Neural progenitor cell (in vitro differentiated cells): ENCODE measurements at regions not wholly inside any gene's neighbourhood (a gene's known extent, or its start where the extent isn't known, plus 50 kb on each side); places are given as distances from the start of the nearest gene placed in this dataset.

Source experiments
- DNase-seq: peaks from one replicate; pipeline ENCODE4 v3.0.0-alpha.2; 2016; ENCODE audit warnings: low spot score
- H2AFZ ChIP-seq: fragments of 200-600 bp; sonication (generic); replicated peaks from 2 replicates; pipeline ENCODE4 v1.6.1; 2016; ENCODE audit warnings: antibody characterized with exemption
- H3F3A ChIP-seq: fragments of 200-600 bp; sonication (generic); 2 replicates; pipeline ENCODE4 v1.6.1; 2016; ENCODE audit warnings: antibody characterized with exemption, low read depth
- H3K27ac ChIP-seq: fragments of 200-600 bp; sonication (generic); 2 replicates; pipeline ENCODE4 v1.5.1; 2016; ENCODE audit warnings: mild to moderate bottlenecking
- H3K27me3 ChIP-seq: fragments of 200-600 bp; sonication (generic); 2 replicates; pipeline ENCODE4 v1.6.1; 2016; ENCODE audit warnings: mild to moderate bottlenecking, moderate library complexity
- H3K36me3 ChIP-seq: fragments of 200-600 bp; sonication (generic); 2 replicates; pipeline ENCODE4 v1.5.1; 2016
- H3K4me1 ChIP-seq: fragments of 200-600 bp; sonication (generic); 2 replicates; pipeline ENCODE4 v1.6.1; 2016; ENCODE audit warnings: mixed run types
- H3K4me2 ChIP-seq: fragments of 200-600 bp; sonication (generic); 2 replicates; pipeline ENCODE4 v1.6.1; 2016
- H3K4me3 ChIP-seq: fragments of 200-600 bp; sonication (generic); 2 replicates; pipeline ENCODE4 v1.5.1; 2016
- H3K79me2 ChIP-seq: fragments of 200-600 bp; sonication (generic); 2 replicates; pipeline ENCODE4 v1.6.1; 2016; ENCODE audit warnings: low read depth
- H3K9ac ChIP-seq: fragments of 200-600 bp; sonication (generic); 2 replicates; pipeline ENCODE4 v1.6.1; 2016
- H3K9me3 ChIP-seq: fragments of 200-600 bp; sonication (generic); 2 replicates; pipeline ENCODE4 v1.5.1; 2016; ENCODE audit warnings: low read depth
- H4K20me1 ChIP-seq: fragments of 200-600 bp; sonication (generic); 2 replicates; pipeline ENCODE4 v1.6.1; 2016; ENCODE audit warnings: low read depth
- H3K27ac Mint-ChIP-seq: 3 replicates; pipeline ENCODE4 v1.8.0; 2021; ENCODE audit warnings: mixed read lengths
- H3K27me3 Mint-ChIP-seq: 2 replicates; pipeline ENCODE4 v1.8.0; 2022; ENCODE audit warnings: low read depth, mild to moderate bottlenecking, inconsistent platforms, moderate library complexity, mixed read lengths; ENCODE audit not compliant: insufficient read depth
- H3K36me3 Mint-ChIP-seq: 3 replicates; pipeline ENCODE4 v1.8.0; 2021; ENCODE audit warnings: mixed read lengths
- H3K4me1 Mint-ChIP-seq: 3 replicates; pipeline ENCODE4 v1.8.0; 2021; ENCODE audit warnings: mixed read lengths
- H3K4me3 Mint-ChIP-seq: 3 replicates; pipeline ENCODE4 v1.8.0; 2021; ENCODE audit warnings: mild to moderate bottlenecking, moderate library complexity, mixed read lengths
- H3K9me3 Mint-ChIP-seq: 3 replicates; pipeline ENCODE4 v1.8.0; 2020; ENCODE audit warnings: mixed read lengths
- CTCF ChIP-seq: fragments of 200-600 bp; sonication (generic); IDR thresholded peaks from 2 replicates; pipeline ENCODE4 v1.5.1; 2017; ENCODE audit warnings: antibody characterized with exemption, mild to moderate bottlenecking
- EZH2 ChIP-seq: fragments of 200-600 bp; sonication (generic); IDR thresholded peaks from 2 replicates; pipeline ENCODE4 v1.6.1; 2017; ENCODE audit warnings: antibody characterized with exemption, mild to moderate bottlenecking, moderate library complexity
- EZH2phosphoT487 ChIP-seq: fragments of 200-600 bp; sonication (generic); IDR thresholded peaks from 2 replicates; pipeline ENCODE4 v1.6.1; 2017; ENCODE audit warnings: antibody characterized with exemption

- Mint-ChIP-seq H3K27me3 (no peaks in the 10 kb centered on the region), H3K9me3 (no peaks in the 10 kb centered on the region), H3K36me3 (peaks cover 1% of the 10 kb centered on the region), H3K4me1 (no peaks in the 10 kb centered on the region), H3K4me3 (no peak overlapping the region), H3K27ac (no peak overlapping the region)
- H3K4me2 ChIP-seq, result no peak overlapping the region
- H4K20me1 ChIP-seq, result no peaks in the 10 kb centered on the region
- TF ChIP-seq EZH2phosphoT487 (no peak), EZH2 (no peak), CTCF (no peak)
- no peaks in the 10 kb centered on the region for H3K79me2 ChIP-seq
- no peaks in the 10 kb centered on the region for H3F3A ChIP-seq
- H3K36me3 ChIP-seq, result no peaks in the 10 kb centered on the region
- no peak overlapping the region for H3K4me3 ChIP-seq
- no peaks in the 10 kb centered on the region for H3K9me3 ChIP-seq
- H3K27ac ChIP-seq, result no peak overlapping the region
- no peaks in the 10 kb centered on the region for H3K27me3 ChIP-seq
- peaks cover 7% of the 10 kb centered on the region for H3K4me1 ChIP-seq
- H3K9ac ChIP-seq, result no peak overlapping the region
- DNase-seq, result no peak
- H2AFZ ChIP-seq, result no peak overlapping the region
Observed at GRCh38 chr17:63032142-63032541, 66.1 kb downstream of the TANC2 start.

- no peak overlapping the region for H3K27ac ChIP-seq
- no peak overlapping the region for H3K4me2 ChIP-seq
- Mint-ChIP-seq H3K4me1 (no peaks in the 10 kb centered on the region), H3K27me3 (no peaks in the 10 kb centered on the region), H3K27ac (no peak overlapping the region), H3K4me3 (no peak overlapping the region), H3K36me3 (peaks cover 1% of the 10 kb centered on the region), H3K9me3 (no peaks in the 10 kb centered on the region)
- no peaks in the 10 kb centered on the region for H3F3A ChIP-seq
- no peak overlapping the region for H3K4me3 ChIP-seq
- H3K9ac ChIP-seq, result no peak overlapping the region
- no peak for TF ChIP-seq CTCF
- no peak for TF ChIP-seq EZH2phosphoT487
- TF ChIP-seq EZH2, result no peak
- H3K9me3 ChIP-seq, result no peaks in the 10 kb centered on the region
- H3K79me2 ChIP-seq, result no peaks in the 10 kb centered on the region
- H3K27me3 ChIP-seq, result no peaks in the 10 kb centered on the region
- no peak for DNase-seq
- no peaks in the 10 kb centered on the region for H3K36me3 ChIP-seq
- H2AFZ ChIP-seq, result no peak overlapping the region
- H3K4me1 ChIP-seq, result peaks cover 7% of the 10 kb centered on the region
- no peaks in the 10 kb centered on the region for H4K20me1 ChIP-seq
Observed at GRCh38 chr17:63033142-63033541, 67.1 kb downstream of the TANC2 start.

GRCh38 chr17:63035271-63035670, 69.2 kb downstream of the TANC2 start:
- no peaks in the 10 kb centered on the region for H3K27me3 Mint-ChIP-seq
- Histone ChIP-seq H3K9me3 (no peaks in the 10 kb centered on the region), H2AFZ (no peak overlapping the region), H3K9ac (no peak overlapping the region), H3K27ac (no peak overlapping the region), H3K4me3 (no peak overlapping the region), H3F3A (no peaks in the 10 kb centered on the region), H4K20me1 (no peaks in the 10 kb centered on the region), H3K36me3 (no peaks in the 10 kb centered on the region), H3K27me3 (no peaks in the 10 kb centered on the region), H3K79me2 (no peaks in the 10 kb centered on the region), H3K4me2 (no peak overlapping the region), H3K4me1 (no peaks in the 10 kb centered on the region)
- no peak overlapping the region for H3K4me3 Mint-ChIP-seq
- H3K27ac Mint-ChIP-seq, result no peak overlapping the region
- peaks cover 1% of the 10 kb centered on the region for H3K36me3 Mint-ChIP-seq
- TF ChIP-seq EZH2 (no peak), CTCF (no peak), EZH2phosphoT487 (no peak)
- DNase-seq, result no peak
- H3K9me3 Mint-ChIP-seq, result no peaks in the 10 kb centered on the region
- H3K4me1 Mint-ChIP-seq, result peaks cover 2% of the 10 kb centered on the region

- Histone ChIP-seq H3K79me2 (no peaks in the 10 kb centered on the region), H3K4me2 (no peak overlapping the region), H3K4me3 (no peak overlapping the region), H3K27ac (no peak overlapping the region), H3K27me3 (no peaks in the 10 kb centered on the region), H2AFZ (no peak overlapping the region), H3F3A (no peaks in the 10 kb centered on the region), H4K20me1 (no peaks in the 10 kb centered on the region), H3K4me1 (no peaks in the 10 kb centered on the region), H3K36me3 (no peaks in the 10 kb centered on the region), H3K9ac (no peak overlapping the region), H3K9me3 (no peaks in the 10 kb centered on the region)
- DNase-seq, result no peak
- Mint-ChIP-seq H3K27ac (no peak overlapping the region), H3K27me3 (no peaks in the 10 kb centered on the region), H3K9me3 (no peaks in the 10 kb centered on the region), H3K36me3 (peaks cover 1% of the 10 kb centered on the region), H3K4me1 (peaks cover 2% of the 10 kb centered on the region), H3K4me3 (no peak overlapping the region)
- TF ChIP-seq EZH2phosphoT487 (no peak), CTCF (no peak), EZH2 (no peak)
Observed at GRCh38 chr17:63035695-63036094, 69.7 kb downstream of the TANC2 start.
